ENCODE measurements at regions not wholly inside any gene's neighbourhood (a gene's known extent, or its start where the extent isn't known, plus 50 kb on each side); places are given as distances from the start of the nearest gene placed in this dataset.

DNA sequence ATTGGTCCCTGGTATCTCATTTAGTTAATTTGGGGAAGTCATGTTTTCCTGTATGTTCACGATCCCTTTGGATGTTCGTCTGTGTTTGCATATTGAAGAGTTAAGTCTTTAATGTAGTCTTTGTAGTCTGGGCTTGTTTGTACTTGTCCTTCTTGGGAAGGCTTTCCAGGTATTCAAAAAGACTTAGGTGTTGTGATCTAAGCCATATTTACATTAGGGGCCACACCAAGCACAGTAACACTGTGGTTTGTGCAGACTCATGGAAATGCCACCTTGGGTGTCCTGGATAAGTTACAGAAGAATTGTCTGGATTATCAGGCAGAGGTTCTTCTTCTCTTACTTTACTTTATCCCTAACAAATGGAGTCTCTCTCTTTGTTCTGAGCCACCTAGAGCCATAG is 380.3 kb downstream of the CCER1 start:
- TF ChIP-seq, protein P1, sequence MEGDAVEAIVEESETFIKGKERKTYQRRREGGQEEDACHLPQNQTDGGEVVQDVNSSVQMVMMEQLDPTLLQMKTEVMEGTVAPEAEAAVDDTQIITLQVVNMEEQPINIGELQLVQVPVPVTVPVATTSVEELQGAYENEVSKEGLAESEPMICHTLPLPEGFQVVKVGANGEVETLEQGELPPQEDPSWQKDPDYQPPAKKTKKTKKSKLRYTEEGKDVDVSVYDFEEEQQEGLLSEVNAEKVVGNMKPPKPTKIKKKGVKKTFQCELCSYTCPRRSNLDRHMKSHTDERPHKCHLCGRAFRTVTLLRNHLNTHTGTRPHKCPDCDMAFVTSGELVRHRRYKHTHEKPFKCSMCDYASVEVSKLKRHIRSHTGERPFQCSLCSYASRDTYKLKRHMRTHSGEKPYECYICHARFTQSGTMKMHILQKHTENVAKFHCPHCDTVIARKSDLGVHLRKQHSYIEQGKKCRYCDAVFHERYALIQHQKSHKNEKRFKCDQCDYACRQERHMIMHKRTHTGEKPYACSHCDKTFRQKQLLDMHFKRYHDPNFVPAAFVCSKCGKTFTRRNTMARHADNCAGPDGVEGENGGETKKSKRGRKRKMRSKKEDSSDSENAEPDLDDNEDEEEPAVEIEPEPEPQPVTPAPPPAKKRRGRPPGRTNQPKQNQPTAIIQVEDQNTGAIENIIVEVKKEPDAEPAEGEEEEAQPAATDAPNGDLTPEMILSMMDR (IDR thresholded peaks at IDR 0.05), result no peak
- no peak for TF ChIP-seq EP300 (IDR thresholded peaks at IDR 0.05; ENCODE audit: low read depth)
- TF ChIP-seq POLR2A (IDR thresholded peaks at IDR 0.05), result no peak
- no peak for TF ChIP-seq POLR2AphosphoS5 (IDR thresholded peaks at IDR 0.05)

Measured in transverse colon (tissue), 4 donors.